ENCODE measurements at regions not wholly inside any gene's neighbourhood (a gene's known extent, or its start where the extent isn't known, plus 50 kb on each side); places are given as distances from the start of the nearest gene placed in this dataset.

- TF ChIP-seq CTCF (IDR thresholded peaks at IDR 0.05) (no peak), POLR2A (IDR thresholded peaks at IDR 0.05) (no peak)
Observed at GRCh38 chr7:93636276-93636675, 61.8 kb upstream of the CALCR start.

Data from uterus (tissue), 2 donors.